K562 (cell line): ENCODE measurements at regions not wholly inside any gene's neighbourhood (a gene's known extent, or its start where the extent isn't known, plus 50 kb on each side); places are given as distances from the start of the nearest gene placed in this dataset.

ENCODE experiments used
- ATAC-seq: fragments of 200-7000 bp; cut with Tn5 transposase; 3 replicates; pipeline ENCODE4 v1.9.1; 2020; ENCODE audit warnings: moderate library complexity
- BruUV-seq: library from RNA; stranded (reverse); fragments of 400-500 nt; replicated peaks from 2 replicates; lab custom pipeline; 2021; lab: Mats Ljungman, UMichigan
- CTCF ChIA-PET: fragments of 300-600 bp; formaldehyde crosslinking; extraction: SDS; loops from one replicate; lab custom pipeline; 2021; ENCODE audit warnings: low intra/inter-chr PET ratio; lab: Yijun Ruan, JAX
- POLR2A ChIA-PET: fragments of 300-600, 350-650 bp; sonication (Branson Sonifier 250); formaldehyde crosslinking; extraction: SDS; loops from one replicate; lab custom pipeline; 2021; ENCODE audit warnings: antibody characterized with exemption, inconsistent platforms; lab: Yijun Ruan, JAX
- DNase-seq, 4 experiments: peaks; one replicate each; pipeline versions ENCODE4 v3.0.0 to v3.0.0-alpha.2; 2011 to 2018; ENCODE audit warnings: low spot score in 3 of 4, mixed read lengths in 3 of 4; ENCODE audit errors: extremely low read depth in 1 of 4
- FAIRE-seq: peaks from 2 replicates; lab custom pipeline; 2011; peaks lifted over from hg19 to GRCh38; lab: Jason Lieb, UNC
- H2AFZ ChIP-seq: 2 replicates; pipeline ENCODE4 v1.6.0; 2011; ENCODE audit warnings: low read depth, low read length, control low read depth, inconsistent platforms
- H3K27ac ChIP-seq: fragments of 200-600 bp; 3 replicates; pipeline ENCODE4 v1.8.0; 2011; ENCODE audit warnings: low read depth, mild to moderate bottlenecking, control low read depth, inconsistent platforms, low read length, moderate library complexity, mixed read lengths; ENCODE audit errors: extremely low read depth
- H3K27me3 ChIP-seq, 2 experiments: fragments of 300-600 bp in 1 of 2; 2 replicates in 1 of 2; 3 replicates in 1 of 2; pipeline versions ENCODE4 v1.6.0 to v1.8.0; 2011; ENCODE audit warnings: inconsistent platforms in 2 of 2, low read length in 2 of 2, mild to moderate bottlenecking in 1 of 2, mixed read lengths in 1 of 2, moderate library complexity in 1 of 2; ENCODE audit not compliant: control insufficient read depth in 2 of 2, insufficient read depth in 2 of 2
- H3K36me3 ChIP-seq: fragments of 300-600 bp; 3 replicates; pipeline ENCODE4 v1.8.0; 2011; ENCODE audit warnings: mild to moderate bottlenecking, low read length, inconsistent platforms; ENCODE audit not compliant: control insufficient read depth, insufficient read depth
- H3K4me1 ChIP-seq, 2 experiments: fragments of 200-600 bp in 1 of 2; replicated peaks in 1 of 2; 2 replicates in 1 of 2; 3 replicates in 1 of 2; pipeline versions ENCODE4 v1.5.1 to v1.8.0; 2011; ENCODE audit warnings: inconsistent platforms in 2 of 2, low read length in 2 of 2, mild to moderate bottlenecking in 1 of 2, mixed read lengths in 1 of 2, moderate library complexity in 1 of 2; ENCODE audit not compliant: control insufficient read depth in 2 of 2, insufficient read depth in 2 of 2
- H3K4me2 ChIP-seq: 2 replicates; pipeline ENCODE4 v1.6.1; 2011; ENCODE audit warnings: low read length, control low read depth, inconsistent platforms, mixed read lengths; ENCODE audit not compliant: insufficient read depth
- H3K4me3 ChIP-seq: fragments of 200-600 bp; sonication (generic), shearing (Covaris generic); 2 replicates; pipeline ENCODE4 v1.5.1; 2016; ENCODE audit warnings: control low read depth, inconsistent platforms
- H3K79me2 ChIP-seq: fragments of 200-600 bp; 3 replicates; pipeline ENCODE4 v1.8.0; 2011; ENCODE audit warnings: low read length, inconsistent platforms; ENCODE audit not compliant: control insufficient read depth, insufficient read depth
- H3K9ac ChIP-seq, 2 experiments: 2 replicates each; pipeline versions ENCODE4 v1.6.0 to v1.6.1; 2011; ENCODE audit warnings: low read depth in 2 of 2, low read length in 2 of 2, control low read depth in 1 of 2, inconsistent platforms in 1 of 2, mild to moderate bottlenecking in 1 of 2, mixed read lengths in 1 of 2; ENCODE audit not compliant: insufficient read depth in 1 of 2
- H3K9me1 ChIP-seq: one replicate; pipeline ENCODE4 v1.6.0; 2011; ENCODE audit warnings: inconsistent platforms, mild to moderate bottlenecking, low read length, moderate library complexity; ENCODE audit not compliant: control insufficient read depth, insufficient read depth
- H3K9me3 ChIP-seq: replicated peaks from 2 replicates; pipeline ENCODE4 v1.5.1; 2011; ENCODE audit warnings: low read depth, low read length, inconsistent platforms; ENCODE audit not compliant: control insufficient read depth, insufficient read depth
- H4K20me1 ChIP-seq: replicated peaks from 2 replicates; pipeline ENCODE4 v1.6.1; 2011; ENCODE audit warnings: low read length, inconsistent platforms, mixed read lengths; ENCODE audit not compliant: control insufficient read depth, insufficient read depth
- CBFA2T2 ChIP-seq: fragments of 450-650 bp; conservative IDR thresholded peaks from 2 replicates; pipeline ENCODE4 v1.6.1; 2017; ENCODE audit warnings: mild to moderate bottlenecking
- CC2D1A ChIP-seq: fragments of 450-650 bp; IDR thresholded peaks from 2 replicates; pipeline ENCODE4 v1.6.1; 2017; ENCODE audit warnings: mild to moderate bottlenecking
- GMEB1 ChIP-seq: fragments of 250-450 bp; sonication (Bioruptor Pico); IDR thresholded peaks from 2 replicates; pipeline ENCODE4 v1.4.0; 2020; ENCODE audit warnings: mild to moderate bottlenecking
- IFI16 ChIP-seq: fragments of 250-450 bp; sonication (Bioruptor Pico); IDR thresholded peaks from 2 replicates; pipeline ENCODE4 v2.1.2; 2022; ENCODE audit warnings: mild to moderate bottlenecking, inconsistent platforms
- KDM5B ChIP-seq: fragments of 200-600 bp; sonication (generic); IDR thresholded peaks from 2 replicates; pipeline ENCODE4 v1.6.1; 2012; ENCODE audit warnings: low read depth, mild to moderate bottlenecking, moderate library complexity, low read length, control low read depth, inconsistent platforms; ENCODE audit not compliant: insufficient replicate concordance
- MEF2D ChIP-seq: conservative IDR thresholded peaks from 2 replicates; pipeline ENCODE4 v1.6.1; 2016; ENCODE audit warnings: low read depth, missing genetic modification characterization, missing compliant biosample characterization
- NCOA2 ChIP-seq, 2 experiments: fragments of 450-650 bp; IDR thresholded peaks; 2 replicates each; pipeline ENCODE4 v1.6.1; 2018; ENCODE audit warnings: mild to moderate bottlenecking in 2 of 2, moderate library complexity in 1 of 2; ENCODE audit not compliant: partially characterized antibody in 2 of 2
- NFE2 ChIP-seq: IDR thresholded peaks from 2 replicates; pipeline ENCODE4 v1.6.1; 2014; ENCODE audit warnings: antibody characterized with exemption, low read depth
- POLR2AphosphoS2 ChIP-seq: IDR thresholded peaks from 2 replicates; pipeline ENCODE4 v1.6.1; 2012; ENCODE audit warnings: low read length, improper control_type of control experiment
- PRDM10 ChIP-seq: fragments of 450-650 bp; IDR thresholded peaks from 2 replicates; pipeline ENCODE4 v1.6.1; 2018; ENCODE audit not compliant: partially characterized antibody
- TGIF2 ChIP-seq: sonication (generic); formaldehyde crosslinking; IDR thresholded peaks from 2 replicates; pipeline ENCODE4 v1.8.1; 2022; ENCODE audit warnings: mild to moderate bottlenecking, missing genetic modification reagents, moderate library complexity
- ZNF12 ChIP-seq: sonication (generic); formaldehyde crosslinking; IDR thresholded peaks from 2 replicates; pipeline ENCODE4 v1.4.0; 2020; ENCODE audit warnings: mild to moderate bottlenecking, missing genetic modification reagents
- ZNF174 ChIP-seq: fragments of 250-450 bp; sonication (Bioruptor Pico); IDR thresholded peaks from 2 replicates; pipeline ENCODE4 v1.4.0; 2020; ENCODE audit warnings: mild to moderate bottlenecking
- ZNF3 ChIP-seq: fragments of 250-450 bp; sonication (Bioruptor Pico); IDR thresholded peaks from 2 replicates; pipeline ENCODE4 v1.5.0; 2021; ENCODE audit warnings: mild to moderate bottlenecking, moderate library complexity
- ZNF583 ChIP-seq: fragments of 250-450 bp; sonication (Bioruptor Pico); IDR thresholded peaks from 2 replicates; pipeline ENCODE4 v1.4.0; 2020
- ZNF586 ChIP-seq: fragments of 450-650 bp; formaldehyde crosslinking; conservative IDR thresholded peaks from 2 replicates; pipeline ENCODE4 v1.4.0; 2020; ENCODE audit warnings: mild to moderate bottlenecking, moderate library complexity
- WGBS: fragments of 100-300 bp; shearing (Covaris generic); methylation state at CpG from one replicate; pipeline ENCODE4 v1.1.6; 2016; ENCODE audit warnings: low coverage, mixed read lengths; ENCODE audit not compliant: insufficient coverage; ENCODE audit errors: missing lambda C conversion rate; 5-methylcytosine and 5-hydroxymethylcytosine counted together
- in situ Hi-C: fragments of 300-500 bp; cut with MboI; formaldehyde crosslinking; loops from 4 replicates; pipeline ENCODE4 v1.15.0; 2018; ENCODE audit warnings: inconsistent platforms, mixed read lengths
- intact Hi-C: fragments of 100-400 bp; cut with micrococcal nuclease; formaldehyde crosslinking; loops from 2 replicates; pipeline ENCODE4 v1.14.2; 2022
- TF ChIP-seq, protein P1 (sequence below): fragments of 450-650 bp; formaldehyde crosslinking; IDR thresholded peaks from 2 replicates; pipeline ENCODE4 v1.4.0; 2022; ENCODE audit warnings: mild to moderate bottlenecking, moderate library complexity

GRCh38 chr18:79587779-79588635, 91.6 kb upstream of the CTDP1 start:
- no peak for ATAC-seq
- H3K36me3 ChIP-seq: no peaks in the 10 kb centered on the region
- H3K9me1 ChIP-seq: no peaks in the 10 kb centered on the region
- no peak overlapping the region for H3K9ac ChIP-seq
- peaks cover 0 to 6% of the 10 kb centered on the region in 2 experiments; a peak in 1 of 5 replicates for H3K27me3 ChIP-seq
- no peaks in the 10 kb centered on the region; the same call in 1 of the 2 replicates for H3K9me3 ChIP-seq
- no peak for FAIRE-seq
- no peak overlapping the region for H3K27ac ChIP-seq
- no peak overlapping the region for H3K4me3 ChIP-seq
- in situ Hi-C loops (no loop called here), intact Hi-C loops (no loop called here)
- CTCF ChIA-PET: no interaction called here
- H3K79me2 ChIP-seq: no peaks in the 10 kb centered on the region
- no peak overlapping the region for H3K4me2 ChIP-seq
- H3K4me1 ChIP-seq: peaks cover 0 to 35% of the 10 kb centered on the region in 2 experiments; a peak in 3 of 5 replicates
- H4K20me1 ChIP-seq: no peaks in the 10 kb centered on the region
- POLR2A ChIA-PET: interaction anchor here (0.7 kb wide), 1 partner anchor 13 kb away, joined by 3 read pairs; no protein-coding TSS in a partner anchor
- no peak overlapping the region for H2AFZ ChIP-seq
- BruUV-seq: no TSS peak
- 63% methylated on average over 15 of the region's 32 CpGs for WGBS
- DNase-seq: no peak
- TF ChIP-seq ZNF12 (CRISPR knock-in tag) (no peak), CBFA2T2 (no peak), ZNF174 (CRISPR knock-in tag) (no peak), ZNF583 (CRISPR knock-in tag) (no peak), PRDM10 (no peak), ZNF3 (CRISPR knock-in tag) (no peak), TGIF2 (no peak), NFE2 (no peak), IFI16 (CRISPR knock-in tag) (no peak), CC2D1A (no peak), ZNF586 (CRISPR knock-in tag) (no peak), GMEB1 (CRISPR knock-in tag) (no peak), NCOA2 (IDR thresholded peaks at IDR 0.05; ENCODE audit: partially characterized antibody in 2 of 2) (no peak), MEF2D (tag) (no peak), POLR2AphosphoS2 (no peak), KDM5B (no peak)
- TF ChIP-seq, protein P1, sequence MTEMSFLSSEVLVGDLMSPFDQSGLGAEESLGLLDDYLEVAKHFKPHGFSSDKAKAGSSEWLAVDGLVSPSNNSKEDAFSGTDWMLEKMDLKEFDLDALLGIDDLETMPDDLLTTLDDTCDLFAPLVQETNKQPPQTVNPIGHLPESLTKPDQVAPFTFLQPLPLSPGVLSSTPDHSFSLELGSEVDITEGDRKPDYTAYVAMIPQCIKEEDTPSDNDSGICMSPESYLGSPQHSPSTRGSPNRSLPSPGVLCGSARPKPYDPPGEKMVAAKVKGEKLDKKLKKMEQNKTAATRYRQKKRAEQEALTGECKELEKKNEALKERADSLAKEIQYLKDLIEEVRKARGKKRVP (CRISPR knock-in tag): no peak
